Coronary artery (tissue), 2 donors: ENCODE measurements at regions not wholly inside any gene's neighbourhood (a gene's known extent, or its start where the extent isn't known, plus 50 kb on each side); places are given as distances from the start of the nearest gene placed in this dataset.

Experiments
- DNase-seq: peaks from one replicate; pipeline ENCODE4 v3.0.0-alpha.2; 2017; ENCODE audit warnings: low spot score
- H3K27ac ChIP-seq, 2 donors: fragments of 200-600 bp; sonication (generic); one replicate each; pipeline ENCODE4 v1.5.1; 2016 to 2019
- H3K4me3 ChIP-seq: fragments of 200-600 bp; sonication (generic); 2 replicates; pipeline ENCODE4 v1.5.1; 2016; ENCODE audit warnings: mild to moderate bottlenecking, moderate library complexity
- TF ChIP-seq, protein P1 (sequence below): fragments of 200-600 bp; sonication (generic); IDR thresholded peaks from one replicate; pipeline ENCODE4 v1.5.1; 2019; ENCODE audit warnings: antibody characterized with exemption

DNA sequence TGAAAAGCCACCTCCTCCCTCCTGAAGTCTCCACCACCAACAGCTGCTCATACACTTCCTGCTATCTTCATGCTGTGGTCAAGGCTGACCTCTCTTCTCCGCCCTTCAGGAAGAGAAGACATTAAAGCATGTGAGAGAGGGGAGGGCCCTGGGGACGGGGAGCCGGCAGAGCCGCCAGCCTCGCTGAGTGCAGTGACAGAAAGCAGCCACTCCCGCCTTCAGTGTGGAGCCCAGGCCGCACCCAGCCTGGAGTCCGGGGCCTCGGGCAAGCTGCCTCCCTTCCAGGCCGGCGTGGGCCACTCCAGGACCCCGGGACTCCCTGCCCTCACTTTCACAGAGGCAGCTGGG lies 94.7 kb upstream of the TNRC6C start:
- no peak for DNase-seq
- Histone ChIP-seq H3K4me3 (peak overlapping the region; percentile 6), H3K27ac (peak overlapping the region in 1 of 2 donors; percentile 77)
- TF ChIP-seq, protein P1, sequence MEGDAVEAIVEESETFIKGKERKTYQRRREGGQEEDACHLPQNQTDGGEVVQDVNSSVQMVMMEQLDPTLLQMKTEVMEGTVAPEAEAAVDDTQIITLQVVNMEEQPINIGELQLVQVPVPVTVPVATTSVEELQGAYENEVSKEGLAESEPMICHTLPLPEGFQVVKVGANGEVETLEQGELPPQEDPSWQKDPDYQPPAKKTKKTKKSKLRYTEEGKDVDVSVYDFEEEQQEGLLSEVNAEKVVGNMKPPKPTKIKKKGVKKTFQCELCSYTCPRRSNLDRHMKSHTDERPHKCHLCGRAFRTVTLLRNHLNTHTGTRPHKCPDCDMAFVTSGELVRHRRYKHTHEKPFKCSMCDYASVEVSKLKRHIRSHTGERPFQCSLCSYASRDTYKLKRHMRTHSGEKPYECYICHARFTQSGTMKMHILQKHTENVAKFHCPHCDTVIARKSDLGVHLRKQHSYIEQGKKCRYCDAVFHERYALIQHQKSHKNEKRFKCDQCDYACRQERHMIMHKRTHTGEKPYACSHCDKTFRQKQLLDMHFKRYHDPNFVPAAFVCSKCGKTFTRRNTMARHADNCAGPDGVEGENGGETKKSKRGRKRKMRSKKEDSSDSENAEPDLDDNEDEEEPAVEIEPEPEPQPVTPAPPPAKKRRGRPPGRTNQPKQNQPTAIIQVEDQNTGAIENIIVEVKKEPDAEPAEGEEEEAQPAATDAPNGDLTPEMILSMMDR, result no peak

DNA sequence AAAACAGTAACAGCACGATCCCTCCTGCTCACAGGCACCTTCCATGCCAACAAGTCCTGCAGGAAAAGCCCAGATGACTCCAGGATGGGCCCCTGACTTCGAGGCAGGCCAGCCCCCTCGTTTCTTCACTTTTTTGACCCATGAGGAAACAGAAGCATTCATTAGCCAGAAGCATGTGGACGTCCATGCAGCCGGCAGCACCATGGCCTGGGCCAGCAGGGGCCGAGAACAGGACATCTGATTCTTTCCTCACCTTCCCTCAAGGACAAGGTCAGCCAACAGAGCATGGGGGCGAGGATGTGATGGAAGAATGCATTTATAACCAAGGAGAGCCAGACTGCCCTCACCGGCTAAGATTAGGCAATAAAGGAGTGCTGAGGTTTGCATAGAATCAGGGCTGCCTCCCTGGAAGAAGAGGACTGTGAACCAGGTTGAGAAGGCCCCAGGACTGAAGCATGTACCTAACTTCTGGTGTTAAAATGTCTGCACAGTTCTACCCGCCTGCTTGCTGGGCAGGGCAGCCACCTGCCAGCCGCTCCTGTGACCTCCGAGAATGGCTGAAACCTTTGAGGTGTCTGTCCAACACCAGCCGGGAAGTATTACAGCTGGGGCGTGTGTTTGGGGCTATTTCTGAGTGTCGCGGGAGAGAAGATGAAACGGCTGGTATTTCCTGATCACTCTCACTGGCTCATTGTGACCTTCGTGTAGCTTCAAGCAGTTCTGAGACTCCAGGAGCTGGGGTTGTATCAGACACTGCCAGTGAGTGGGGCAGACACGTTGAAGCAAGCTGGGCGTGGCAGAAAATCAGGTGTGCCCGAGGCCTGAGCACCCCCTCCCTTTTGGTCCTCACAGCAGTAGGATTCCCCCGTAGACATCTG lies 94.0 kb upstream of the TNRC6C start:
- DNase-seq, result no peak
- H3K27ac ChIP-seq, result peak overlapping the region in 1 of 2 donors; percentile 77
- TF ChIP-seq, protein P1, result no peak
- H3K4me3 ChIP-seq, result peak overlapping the region; percentile 32

DNA sequence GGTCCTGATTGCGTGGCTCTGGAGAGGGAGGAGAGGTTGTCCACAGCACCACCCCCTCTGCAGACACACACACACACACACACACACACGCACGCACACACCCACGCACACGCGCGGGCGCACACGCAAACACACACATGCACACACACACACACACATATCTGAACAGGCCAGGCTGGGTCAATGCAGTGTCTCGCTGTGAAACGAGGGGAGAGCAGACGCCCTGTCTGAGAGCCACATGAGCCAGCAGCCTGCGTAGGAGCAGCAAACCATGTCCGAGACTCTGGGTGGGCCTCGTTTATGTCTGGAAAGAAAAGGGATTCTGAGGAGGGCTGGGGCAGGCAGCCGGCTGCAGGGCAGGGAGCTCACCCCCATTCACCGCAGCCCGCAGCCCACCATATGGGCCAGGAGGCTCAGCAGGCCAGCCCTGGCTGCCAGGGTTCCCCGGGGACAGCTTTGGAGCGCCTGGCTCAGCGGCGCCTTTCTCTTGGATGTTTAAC lies 93.3 kb upstream of the TNRC6C start:
- TF ChIP-seq, protein P1, result no peak
- peak overlapping the region; percentile 32 for H3K4me3 ChIP-seq
- H3K27ac ChIP-seq, result peak overlapping the region in 1 of 2 donors; percentile 77
- DNase-seq, result no peak

DNA sequence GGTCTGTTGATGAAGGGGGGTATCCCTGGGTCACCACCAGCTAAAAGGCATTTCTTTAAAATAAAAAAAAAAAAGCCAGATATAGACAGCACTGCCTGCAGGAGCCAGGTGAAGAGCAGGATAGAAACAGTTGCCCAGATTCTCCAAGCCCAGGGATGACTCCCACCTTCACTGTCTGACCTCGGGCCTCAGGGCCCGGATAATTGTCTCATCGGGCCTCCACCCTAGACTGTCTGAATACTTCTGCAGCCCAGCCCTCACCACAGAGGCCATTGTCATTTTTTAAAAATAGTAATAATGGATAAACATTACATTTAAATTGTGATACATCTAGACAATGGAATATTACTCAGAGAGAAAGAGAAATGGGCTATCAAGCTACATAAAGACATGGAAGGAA lies 92.8 kb upstream of the TNRC6C start:
- DNase-seq, result no peak
- TF ChIP-seq, protein P1, result no peak
- Histone ChIP-seq H3K4me3 (no peak overlapping the region), H3K27ac (peak overlapping the region in 1 of 2 donors; percentile 77)

DNA sequence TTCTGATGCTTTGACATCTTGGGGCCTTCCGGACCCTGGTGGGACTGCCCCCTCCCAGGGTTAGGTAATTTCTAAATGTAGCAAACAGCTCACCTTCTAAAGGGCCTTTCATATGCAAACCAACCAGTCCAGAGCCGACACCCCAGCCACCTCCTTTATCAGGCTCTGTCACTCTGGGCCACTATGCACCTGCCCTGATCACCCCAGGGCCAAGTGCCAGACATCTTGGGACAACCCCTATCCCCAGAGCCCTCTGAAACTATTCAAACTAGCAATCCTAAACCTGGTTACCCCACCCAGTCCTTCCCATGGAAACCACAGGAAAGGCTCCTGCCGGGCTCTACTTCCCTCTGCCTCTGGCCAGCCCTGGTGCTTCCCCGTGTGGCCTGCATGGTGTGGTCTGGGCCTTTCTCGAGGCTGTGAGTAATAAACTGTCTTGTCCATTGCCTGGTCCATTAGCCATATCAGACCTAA lies 91.2 kb upstream of the TNRC6C start:
- H3K27ac ChIP-seq, result no peak overlapping the region
- no peak overlapping the region for H3K4me3 ChIP-seq
- DNase-seq, result no peak
- TF ChIP-seq, protein P1, result no peak

DNA sequence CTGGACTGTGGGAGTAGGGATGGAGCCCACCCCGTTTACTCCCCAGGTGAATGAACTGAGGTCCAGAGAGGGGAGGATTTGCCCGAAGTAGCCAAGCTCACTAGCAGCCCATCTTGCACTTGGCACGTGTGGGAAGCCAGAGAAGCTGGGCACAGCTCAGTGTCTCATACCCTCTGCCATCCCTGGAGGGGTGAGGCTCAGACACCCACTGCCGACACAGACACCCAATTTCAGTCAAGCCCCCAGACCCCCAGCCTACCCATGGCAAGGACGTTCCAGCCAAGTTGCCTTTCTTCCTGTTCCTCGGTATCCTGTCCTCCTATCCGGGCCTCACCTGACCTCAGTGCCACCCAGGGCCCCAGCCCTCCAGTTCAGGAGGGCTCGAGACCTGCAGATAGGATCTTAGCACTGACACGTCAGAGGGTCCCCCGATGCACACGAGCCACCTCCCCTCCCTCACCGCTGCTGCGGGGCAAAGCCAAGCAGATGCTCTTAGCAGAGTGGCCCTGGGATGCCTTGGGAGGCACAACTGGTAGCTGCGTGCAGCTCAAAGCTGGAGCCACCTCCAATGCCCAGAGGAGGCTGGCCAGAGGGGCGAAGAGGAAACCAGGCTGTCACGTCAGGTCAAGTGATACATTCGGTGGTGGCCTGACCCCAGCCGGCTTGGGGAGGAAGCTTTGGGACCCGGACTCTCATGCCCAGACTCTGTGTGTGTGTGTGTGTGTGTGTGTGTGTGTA lies 90.4 kb upstream of the TNRC6C start:
- TF ChIP-seq, protein P1, result no peak
- H3K27ac ChIP-seq, result no peak overlapping the region
- DNase-seq, result no peak
- no peak overlapping the region for H3K4me3 ChIP-seq
